HG02938 (cell line): ENCODE measurements at regions not wholly inside any gene's neighbourhood (a gene's known extent, or its start where the extent isn't known, plus 50 kb on each side); places are given as distances from the start of the nearest gene placed in this dataset.
"Not testable (repeated sequence)": the region's sequence is repeated elsewhere in the genome, so short reads cannot be mapped to it uniquely, and the experiment has no call there.

ENCODE experiments used
- ATAC-seq: cut with Tn5 transposase; IDR thresholded peaks from one replicate; pipeline ENCODE4 v1.9.1; 2021; ENCODE audit warnings: mild to moderate bottlenecking, moderate library complexity; ENCODE audit not compliant: unreplicated experiment

DNA sequence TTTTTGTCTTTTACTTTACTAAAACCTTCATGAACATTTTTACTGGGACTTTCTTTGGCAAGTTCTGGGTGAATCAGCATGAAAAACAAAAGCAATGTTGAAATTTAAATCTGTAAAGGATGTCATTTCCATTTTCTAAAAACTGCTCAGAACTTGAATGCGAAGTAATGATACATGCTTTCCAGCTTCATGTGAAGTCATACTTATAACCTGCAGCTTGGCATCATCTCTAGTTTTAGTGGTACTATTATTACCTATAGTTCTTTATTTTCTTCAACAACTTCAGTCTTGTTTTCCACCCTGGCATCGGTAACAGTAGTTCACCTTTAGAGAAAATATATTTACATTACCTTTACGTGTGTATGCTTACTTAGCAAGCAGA is 421.4 kb upstream of the DIPK2B start:
- no peak for ATAC-seq

DNA sequence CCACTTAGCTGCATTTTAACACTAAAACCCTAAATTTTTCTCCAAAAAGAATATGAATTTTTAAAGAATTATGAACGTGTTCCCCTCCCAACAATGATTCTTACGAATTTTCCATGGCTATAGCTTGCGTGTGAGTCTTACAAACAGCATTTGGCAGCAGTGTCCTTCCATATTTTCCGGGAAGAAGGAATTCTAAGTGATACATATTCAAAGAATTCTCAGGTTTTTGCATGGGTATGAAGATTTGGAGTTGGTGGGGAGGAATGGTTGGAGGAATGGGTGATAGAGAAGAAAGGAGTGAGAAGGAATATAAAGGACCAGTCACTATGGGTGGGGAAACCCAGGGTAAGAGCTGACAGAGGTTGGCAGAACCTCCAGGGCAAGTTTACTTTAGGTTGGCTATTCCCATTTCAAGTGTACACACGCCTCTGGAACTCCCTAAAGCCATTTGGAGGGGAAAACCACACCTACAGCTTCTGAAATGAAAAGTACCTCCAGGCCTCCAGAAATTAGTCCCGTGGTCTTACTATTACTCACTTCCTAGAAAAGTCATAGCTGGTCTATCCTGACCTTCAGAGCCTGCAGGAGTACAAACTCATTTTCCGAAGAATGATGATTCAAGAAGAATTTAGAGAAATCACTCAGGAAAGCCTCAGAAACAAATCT is 420.8 kb upstream of the DIPK2B start:
- no peak for ATAC-seq

DNA sequence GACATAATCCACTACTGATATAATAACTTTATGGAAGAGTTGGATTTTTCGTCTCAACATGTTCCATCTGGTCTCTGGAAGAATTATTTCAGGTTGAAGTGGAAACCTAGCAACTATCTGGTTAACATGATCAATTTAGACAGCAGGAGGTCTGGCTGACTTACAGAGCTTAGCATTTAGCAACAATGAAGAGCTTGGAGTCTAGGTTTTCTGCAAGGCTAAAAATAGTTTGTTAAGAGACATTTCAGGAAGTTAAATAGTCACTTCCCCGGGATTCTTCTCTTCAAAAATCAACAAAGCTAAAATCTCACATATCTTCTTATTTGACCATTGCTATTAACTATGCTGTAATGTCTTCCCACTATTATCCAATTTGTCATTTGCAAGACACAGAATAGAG is 418.6 kb upstream of the DIPK2B start:
- ATAC-seq: no peak

DNA sequence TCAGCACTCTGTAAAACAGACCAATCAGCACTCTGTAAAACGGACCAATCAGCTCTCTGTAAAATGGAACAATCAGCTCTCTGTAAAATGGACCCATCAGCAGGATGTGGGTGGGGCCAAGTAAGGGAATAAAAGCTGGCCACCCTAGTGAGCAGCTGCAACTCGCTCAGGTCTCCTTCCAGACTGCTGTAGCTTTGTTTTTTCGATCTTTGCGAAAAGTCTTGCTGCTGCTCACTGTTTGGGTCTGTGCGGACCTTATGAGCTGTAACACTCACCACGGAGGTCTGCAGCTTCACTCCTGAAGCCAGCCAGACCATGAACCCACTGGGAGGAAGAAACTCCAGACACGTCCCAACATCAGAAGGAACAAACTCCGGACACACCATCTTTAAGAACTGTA is 414.9 kb upstream of the DIPK2B start:
- ATAC-seq: not testable (repeated sequence)

DNA sequence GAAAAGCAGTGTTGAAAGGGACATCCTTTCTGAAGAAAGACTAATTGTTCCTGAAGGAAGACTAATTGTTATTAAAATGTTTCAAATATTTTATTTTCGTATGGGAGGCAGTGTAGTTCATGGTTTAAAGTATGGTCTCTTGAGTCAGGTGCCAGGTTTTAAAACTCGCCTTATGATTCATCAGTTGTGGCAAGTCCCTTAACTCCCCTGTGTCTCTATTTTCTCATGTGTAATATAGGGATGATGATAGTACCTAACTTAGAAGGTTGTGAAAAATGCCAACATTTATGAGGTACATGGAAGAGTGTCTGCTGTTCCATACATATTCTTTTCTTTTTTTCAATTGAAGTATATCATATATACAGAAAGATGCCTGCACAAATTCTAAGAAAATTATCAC is 414.2 kb upstream of the DIPK2B start:
- no peak for ATAC-seq

DNA sequence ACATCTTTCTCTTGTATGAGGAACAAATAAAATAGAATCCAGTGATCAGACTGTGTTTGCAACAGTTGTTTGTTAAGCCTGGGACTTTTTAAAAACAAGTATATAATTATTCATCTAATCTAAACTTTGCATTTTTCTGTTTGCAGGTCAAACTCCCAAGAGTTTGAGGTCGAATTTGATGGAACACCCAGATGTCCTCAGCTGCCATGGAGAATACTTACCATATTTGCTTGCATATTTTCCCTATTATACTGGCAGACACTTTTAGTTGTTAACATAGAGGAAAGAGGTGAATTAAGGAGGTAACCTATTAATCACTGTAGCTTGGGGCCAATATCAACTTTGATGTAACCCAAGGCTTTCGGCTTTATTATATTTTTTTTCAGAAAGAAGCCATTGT is 401.5 kb upstream of the DIPK2B start:
- ATAC-seq: no peak

DNA sequence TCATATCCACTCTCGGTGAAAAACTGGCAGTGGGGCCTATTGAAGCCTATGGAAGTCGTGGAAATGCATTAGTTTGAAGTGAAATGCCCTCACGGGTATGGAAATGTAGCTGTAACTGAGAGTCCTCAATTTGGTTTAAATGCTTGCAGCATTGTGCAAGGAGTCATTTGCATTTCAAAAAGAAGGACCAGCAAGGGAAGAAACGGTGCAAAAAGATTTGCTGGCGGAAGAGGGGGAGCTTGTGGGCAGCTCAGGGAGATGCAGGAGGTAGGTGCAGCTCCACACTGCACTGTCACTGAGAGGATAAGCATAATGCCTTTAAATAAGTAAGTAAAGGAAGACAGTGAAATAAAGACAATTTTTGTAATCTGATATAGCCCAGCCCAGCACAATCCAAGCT is 400.4 kb upstream of the DIPK2B start:
- no peak for ATAC-seq

- no peak for ATAC-seq
Measured at GRCh38 chrX:45598861-45599260, 398.2 kb upstream of the DIPK2B start.

DNA sequence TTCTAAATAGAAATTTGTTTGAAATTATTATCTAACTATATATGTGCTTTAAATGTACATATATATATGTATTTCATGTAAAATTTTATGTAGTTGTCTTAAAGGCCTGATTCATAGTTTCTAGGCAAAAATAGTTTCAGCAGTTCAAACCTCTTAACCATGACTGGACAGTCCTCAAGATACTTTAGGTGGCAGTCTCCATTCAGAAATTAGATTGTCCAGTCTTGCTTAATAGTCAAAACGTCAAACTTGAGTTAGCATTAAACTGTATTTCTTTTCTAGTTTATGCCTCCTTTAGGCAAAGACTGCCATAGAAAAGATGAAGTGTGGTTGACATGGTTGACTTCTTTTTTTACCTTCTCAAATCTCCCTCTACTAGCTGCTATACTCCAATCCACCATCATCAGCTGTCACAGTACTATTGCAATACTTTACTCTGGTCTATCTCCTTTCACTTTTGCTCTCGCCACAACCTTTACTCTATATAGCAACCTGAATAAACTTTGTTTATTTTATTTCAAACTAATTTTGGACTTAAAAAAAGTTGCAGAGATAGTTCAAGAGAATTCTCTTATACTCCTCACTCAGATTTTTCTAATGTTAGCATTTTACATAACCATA is 395.6 kb upstream of the DIPK2B start:
- no peak for ATAC-seq

GRCh38 chrX:45592101-45592500 is 391.4 kb upstream of the DIPK2B start:
- no peak for ATAC-seq

DNA sequence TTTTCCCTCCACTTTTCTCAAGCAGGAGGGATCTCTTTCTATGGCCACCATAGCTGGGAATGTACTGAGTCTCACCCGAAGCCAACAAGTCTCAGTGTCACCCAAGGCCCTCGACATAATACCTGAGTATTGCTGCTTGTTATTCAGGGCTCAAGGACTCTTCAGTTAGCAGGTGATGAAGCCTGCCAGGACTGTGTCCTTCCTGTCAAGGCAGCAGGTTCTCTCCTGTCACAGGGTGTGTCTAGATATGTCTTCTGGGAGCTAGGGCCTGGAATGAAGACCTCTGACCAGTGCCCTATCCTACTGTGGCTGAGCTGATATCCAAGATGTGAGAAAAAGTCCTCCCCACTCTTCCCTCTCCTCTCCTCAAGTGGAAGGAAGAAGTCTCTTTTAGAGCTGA is 391.0 kb upstream of the DIPK2B start:
- no peak for ATAC-seq

DNA sequence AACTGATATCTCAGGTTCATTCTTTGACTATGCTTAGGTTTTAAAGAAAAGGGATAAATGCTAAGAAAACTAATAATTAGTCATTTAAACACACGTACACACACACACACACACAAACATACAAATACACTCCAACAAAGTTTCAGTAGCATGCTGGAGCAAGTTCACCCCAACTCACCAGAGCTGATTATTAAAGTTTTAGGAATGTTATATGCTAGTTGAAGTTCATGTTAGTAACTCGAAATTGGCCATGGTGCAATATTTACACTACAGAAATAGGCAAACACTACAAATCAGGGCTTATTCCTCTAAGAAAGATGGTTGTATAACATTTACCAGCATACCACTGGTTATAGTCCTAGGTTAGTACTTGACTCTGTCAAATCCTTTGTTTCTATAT is 384.0 kb upstream of the DIPK2B start:
- ATAC-seq: no peak

GRCh38 chrX:45577361-45577760 is 376.7 kb upstream of the DIPK2B start:
- ATAC-seq: no peak

DNA sequence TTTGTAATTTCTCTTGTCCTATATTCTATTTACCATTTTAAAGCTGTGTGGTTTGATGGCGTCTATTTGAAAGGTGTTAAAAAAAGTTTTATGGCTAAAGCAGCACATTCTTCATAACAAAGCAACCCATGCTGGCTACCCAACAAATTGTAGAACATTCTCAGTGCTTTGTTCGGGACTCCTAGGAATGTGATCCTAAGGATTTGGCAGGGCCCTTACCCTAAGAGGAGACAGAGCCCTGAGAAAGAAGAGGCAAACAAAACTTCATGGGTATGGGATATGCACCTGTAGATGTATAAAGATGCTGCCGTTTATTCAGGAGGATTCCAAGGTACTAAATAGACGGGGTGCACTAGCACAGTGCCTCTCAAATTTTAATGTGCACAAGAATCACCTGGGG is 370.8 kb upstream of the DIPK2B start:
- no peak for ATAC-seq

DNA sequence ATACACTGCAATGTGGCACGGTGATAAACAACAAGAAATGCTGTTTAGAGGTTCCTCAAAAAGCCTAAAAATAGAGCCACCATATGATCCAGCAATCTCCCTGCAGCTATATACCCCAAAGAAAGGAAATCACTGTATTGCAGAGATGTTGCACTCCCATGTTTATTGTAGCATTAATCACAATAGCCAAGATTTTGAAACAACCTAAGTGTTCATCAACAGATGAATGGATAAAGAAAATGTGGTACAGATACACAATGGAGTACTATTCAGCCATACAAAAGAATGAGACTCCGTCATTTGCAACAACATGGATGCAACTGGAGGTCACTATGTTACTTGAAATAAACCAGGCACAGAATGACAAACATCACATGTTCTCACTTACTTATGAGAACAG is 365.8 kb upstream of the DIPK2B start:
- ATAC-seq: no peak

GRCh38 chrX:45557387-45557786 is 356.7 kb upstream of the DIPK2B start:
- ATAC-seq: no peak

DNA sequence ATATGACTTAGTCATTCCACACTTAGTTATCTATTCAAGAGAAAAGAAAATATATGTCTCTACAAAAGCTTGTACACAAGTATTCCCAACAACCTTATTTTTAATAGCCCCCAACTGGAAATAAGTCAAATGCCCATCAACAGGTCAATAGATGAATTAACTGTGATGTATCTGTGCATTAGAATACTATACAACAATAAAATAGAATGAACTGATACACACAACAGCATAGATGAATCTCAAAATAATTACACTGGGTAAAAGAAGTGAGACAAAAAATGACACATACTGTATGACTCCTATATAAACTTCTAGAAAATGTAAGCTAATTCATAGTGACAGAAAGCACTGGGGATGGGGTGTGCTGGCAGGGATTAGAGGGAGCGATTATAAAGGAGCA is 354.1 kb upstream of the DIPK2B start:
- ATAC-seq: no peak

DNA sequence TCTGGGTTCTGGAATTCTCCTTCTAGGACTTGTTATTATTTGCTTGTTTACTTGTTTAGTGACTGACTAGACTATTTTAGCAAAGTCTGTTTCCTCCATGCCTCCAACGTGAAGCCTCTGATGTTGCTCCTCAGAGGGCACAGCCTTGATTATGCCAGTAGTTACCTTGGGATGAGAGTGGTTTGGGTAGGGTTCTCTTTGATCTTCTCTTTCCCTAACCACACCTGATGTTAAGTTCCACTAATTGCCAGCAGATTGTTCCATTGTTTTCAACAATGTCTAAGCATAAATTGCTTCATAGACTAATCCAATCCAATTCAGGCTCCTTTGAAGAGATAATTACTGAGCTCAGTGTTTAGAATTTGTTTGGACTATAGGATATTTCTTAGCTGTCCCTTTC is 352.7 kb upstream of the DIPK2B start:
- no peak for ATAC-seq

DNA sequence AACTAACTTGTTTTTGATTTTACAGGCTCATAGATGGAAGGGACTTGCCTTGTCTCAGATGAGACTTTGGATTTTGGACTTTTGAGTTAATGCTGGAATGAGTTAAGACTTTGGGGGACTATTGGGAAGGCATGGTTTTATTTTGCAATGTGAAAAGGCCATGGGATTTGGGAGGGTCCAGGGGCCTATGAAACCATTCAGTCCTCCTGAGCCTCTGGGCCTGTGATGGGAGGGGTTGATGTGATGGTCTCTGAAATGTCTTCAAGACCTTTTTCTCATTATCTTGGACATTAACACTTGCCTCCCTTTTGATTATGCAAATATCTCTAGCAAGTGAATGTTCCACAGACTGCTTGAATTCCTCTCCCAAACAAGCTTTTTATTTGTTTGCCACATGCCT is 346.0 kb upstream of the DIPK2B start:
- ATAC-seq: not testable (repeated sequence)

GRCh38 chrX:45540181-45540580 is 339.5 kb upstream of the DIPK2B start:
- ATAC-seq: no peak

GRCh38 chrX:45537936-45538335 is 337.3 kb upstream of the DIPK2B start:
- no peak for ATAC-seq

DNA sequence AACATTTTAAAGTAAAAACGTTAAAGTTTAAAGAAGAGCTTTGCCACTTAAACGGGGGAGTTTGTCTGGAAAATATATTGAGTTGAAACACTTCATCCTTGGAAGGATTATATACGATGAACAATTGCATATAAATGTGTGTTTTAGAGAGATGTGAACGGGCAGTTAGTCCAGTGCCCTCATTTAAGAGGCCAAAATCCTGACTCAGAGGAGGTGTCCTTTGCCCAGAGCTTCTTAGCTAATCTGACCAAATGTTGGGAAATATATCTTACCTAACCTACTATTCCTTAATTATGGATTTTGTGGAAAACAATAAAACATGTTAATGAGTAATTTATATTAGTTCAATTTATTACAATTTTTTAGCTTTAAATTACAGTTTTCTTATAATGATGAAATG is 327.2 kb upstream of the DIPK2B start:
- no peak for ATAC-seq

DNA sequence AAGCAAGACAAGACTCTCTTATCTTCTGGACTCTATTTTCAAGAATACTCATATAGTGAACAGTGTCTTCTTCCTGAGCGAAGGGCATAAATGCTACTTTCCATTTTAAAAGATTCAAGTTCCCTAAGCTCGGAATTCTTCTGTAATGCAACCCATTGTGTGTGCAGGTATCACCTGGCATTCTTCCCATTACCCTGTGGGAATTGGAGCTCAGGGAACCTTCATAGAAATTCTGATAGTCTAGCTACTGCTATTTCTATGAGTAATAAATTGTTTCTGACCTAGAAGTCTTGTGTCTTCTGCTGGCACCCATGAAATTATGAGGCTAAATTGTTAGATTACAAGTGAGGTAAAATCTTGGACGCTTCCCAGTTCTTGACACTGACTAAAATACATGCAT is 324.1 kb upstream of the DIPK2B start:
- no peak for ATAC-seq
